SKM-1 treated with dmso at 0.1 percent for 144 hours (cell line): ENCODE measurements at regions not wholly inside any gene's neighbourhood (a gene's known extent, or its start where the extent isn't known, plus 50 kb on each side); places are given as distances from the start of the nearest gene placed in this dataset.
"Not testable (repeated sequence)": the region's sequence is repeated elsewhere in the genome, so short reads cannot be mapped to it uniquely, and the experiment has no call there.

ENCODE experiments used
- DNase-seq: peaks from one replicate; lab custom pipeline; 2025; ENCODE audit not compliant: unreplicated experiment; lab: John Stamatoyannopoulos, UW

DNA sequence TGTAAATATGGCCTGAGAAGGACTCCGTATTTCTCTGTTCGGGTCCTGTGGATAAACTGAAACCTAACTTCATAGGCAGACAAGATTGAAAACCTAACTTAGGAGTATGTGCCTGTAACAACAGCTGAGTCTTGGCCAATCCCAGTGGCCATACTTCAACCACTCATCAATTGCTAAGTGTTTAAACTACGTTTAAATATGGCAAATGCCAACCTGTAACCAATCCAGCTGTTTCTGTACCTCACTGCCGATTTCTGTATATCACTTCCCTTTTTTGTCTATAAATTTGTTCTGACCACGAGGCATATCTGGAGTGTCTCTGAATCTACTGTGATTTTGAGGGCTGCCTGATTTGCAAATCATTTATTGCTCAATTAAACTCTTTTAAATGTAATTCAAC is 272.3 kb downstream of the LPIN1 start:
- DNase-seq: not testable (repeated sequence)

DNA sequence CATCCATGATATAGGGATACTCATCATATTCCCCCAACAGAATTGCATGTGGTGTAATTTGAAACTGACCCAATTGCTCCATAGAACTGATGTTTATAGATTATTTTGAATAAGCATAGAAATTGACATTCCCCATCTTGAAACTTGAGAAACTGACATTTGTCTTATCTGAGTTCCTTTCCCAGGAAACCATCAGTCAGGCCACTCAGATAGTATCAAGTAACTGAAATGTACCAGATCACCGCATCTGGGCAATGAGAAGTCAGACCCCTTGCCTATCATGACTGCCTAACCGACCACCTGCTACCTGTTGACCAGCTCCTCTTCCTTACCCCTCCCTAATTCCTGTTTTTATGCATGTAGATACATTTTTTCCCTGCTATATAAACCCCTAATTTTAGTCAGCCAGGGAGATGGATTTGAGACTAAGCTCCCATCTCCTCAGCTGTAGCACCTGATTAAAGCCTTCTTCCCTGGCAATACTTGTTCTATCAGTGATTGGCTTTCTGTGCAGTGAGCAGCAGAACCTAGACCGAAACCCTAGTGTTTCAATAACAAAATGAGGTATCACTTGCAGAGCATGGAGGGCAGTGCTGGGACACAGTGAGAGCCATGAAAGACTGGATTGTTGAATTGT is 274.5 kb downstream of the LPIN1 start:
- no peak for DNase-seq

DNA sequence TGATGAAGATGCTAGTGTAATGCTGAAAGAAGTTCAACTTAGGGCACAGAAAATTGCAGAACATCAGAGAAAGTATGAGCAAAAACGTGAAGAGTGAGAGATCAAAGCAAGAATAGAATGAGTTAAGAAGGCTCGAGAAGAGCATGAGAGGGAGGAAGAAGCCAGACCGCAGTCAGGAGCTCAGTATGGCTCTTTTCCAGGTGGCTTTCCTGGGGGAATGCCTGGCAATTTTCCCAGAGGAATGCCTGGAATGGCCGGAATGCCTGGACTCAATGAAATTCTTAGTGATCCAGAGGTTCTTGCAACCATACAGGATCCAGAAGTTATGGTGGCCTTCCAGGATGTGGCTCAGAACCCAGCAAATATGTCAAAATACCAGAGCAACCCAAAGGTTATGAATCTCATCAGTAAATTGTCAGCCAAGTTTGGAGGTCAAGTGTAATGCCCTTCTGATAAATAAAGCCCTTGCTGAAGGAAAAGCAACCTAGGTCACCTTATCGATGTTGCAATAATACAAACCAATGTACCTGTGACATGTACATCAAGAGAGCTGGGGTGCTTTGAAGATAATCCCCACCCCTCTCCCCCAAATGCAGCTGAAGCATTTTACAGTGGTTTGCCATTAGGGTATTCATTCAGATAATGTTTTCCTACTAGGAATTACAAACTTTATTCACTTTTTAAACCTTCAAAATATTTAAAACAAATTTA is 277.9 kb downstream of the LPIN1 start:
- not testable (repeated sequence) for DNase-seq

DNA sequence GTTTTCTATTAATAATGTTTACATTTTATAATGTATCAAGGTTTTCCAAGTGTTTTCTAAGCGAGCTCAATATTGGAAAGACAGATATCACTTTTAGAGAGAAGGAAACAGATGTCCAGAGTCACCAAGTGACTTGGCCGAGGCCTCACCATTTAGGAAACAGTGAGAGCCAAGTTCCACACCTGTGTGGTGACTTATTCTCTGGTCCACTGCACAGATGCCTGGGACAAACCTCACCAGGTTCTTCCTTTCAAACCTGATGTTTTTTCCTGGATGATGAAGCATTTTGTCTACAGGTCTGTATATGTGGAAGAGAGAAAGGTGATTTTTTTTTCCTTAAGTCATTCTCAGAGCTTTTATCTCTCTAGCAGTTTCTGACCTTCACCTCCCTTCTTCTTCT is 280.7 kb downstream of the LPIN1 start:
- DNase-seq: no peak

DNA sequence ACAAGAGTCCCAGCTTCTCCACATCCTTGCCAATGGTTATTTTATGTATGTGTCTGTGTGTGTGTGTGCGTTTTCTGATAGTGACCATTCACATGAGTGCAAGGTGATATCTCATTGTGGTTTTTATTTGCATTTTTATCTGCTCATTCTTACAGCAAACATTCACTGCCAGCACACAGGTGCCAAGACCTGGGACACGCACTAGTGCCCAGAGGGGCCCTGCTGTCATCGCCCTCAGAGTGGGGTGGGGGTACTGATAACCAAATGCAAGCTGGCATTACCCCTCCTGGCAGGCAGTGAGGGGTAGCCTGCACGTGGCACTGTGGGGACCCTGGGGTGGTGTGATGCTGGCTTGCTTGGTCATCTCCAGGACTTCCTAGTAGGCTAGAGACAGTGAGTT is 285.4 kb downstream of the LPIN1 start:
- no peak for DNase-seq

DNA sequence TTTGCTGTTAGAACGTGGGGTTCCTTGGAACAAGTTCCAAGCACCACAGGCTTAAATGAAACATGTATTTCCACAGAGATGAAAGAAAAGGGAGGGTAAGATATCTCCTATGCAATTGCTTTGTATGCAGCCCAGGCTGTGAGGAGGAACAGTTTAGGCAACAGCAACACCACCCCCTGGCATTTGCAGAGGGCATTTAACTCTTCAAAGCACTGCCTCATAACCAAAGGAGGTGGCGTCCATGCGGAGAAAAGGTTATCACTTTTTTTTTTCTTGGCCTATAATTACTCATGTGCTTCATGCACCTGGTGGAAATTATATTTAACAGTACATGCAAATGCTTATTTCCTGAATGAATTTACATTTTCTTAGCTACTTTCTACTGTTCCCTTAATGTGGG is 286.0 kb downstream of the LPIN1 start:
- DNase-seq: no peak

DNA sequence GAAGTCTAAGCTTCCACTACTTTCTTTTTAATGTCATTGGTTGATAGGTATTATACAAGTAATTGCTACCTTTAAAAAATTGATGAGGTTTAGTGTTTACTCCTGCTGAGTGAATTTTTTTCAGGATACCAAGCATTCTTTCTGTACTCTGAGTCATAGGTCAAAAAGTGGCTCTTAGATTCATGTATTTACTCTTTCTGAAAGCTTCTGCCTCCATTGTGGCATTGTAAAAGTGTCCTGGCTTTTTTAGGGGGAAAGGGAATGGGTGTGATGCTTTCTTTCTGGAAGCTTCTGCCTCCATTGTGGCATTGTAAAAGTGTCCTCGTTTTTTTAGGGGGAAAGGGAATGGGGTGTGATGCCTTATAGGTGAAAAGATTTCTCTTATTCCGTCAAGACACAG is 286.5 kb downstream of the LPIN1 start:
- no peak for DNase-seq

DNA sequence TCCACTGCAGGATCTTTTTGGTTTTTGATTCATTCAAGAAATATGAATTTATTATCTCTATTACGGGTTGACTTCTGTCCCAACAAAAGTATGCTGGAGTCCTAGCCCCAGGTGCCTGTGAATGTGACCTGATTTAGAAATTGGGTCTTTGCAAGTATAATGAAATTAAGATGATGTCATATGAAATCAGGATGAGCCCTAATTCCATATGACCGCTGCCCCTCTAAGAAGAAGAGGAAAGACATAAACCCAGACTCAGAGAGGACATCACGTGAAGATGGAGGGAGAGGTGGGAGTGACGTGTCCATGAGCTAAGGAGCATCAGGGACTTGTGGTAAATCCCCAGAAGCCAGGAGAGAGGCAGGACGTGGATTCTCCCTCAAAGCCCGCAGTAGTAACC is 287.1 kb downstream of the LPIN1 start:
- DNase-seq: no peak

DNA sequence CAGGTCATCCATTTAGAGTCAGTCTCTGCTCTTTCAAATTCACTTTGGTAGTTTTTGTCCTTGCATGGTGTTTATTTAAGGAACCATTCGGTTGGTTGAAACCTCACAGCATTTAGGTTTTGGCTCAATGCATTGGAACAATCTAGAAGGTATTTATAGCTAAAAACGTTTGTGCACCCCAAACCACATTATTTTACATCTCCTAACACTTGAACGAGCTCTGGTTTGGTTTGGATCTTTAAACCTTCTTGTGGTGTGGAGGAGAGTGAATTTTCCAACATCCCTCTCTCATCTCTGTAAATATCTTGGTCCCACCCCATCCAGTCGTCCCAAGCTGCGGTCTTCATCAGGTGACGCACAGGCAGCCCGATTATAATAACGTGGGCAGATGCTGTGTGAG is 287.9 kb downstream of the LPIN1 start:
- DNase-seq: no peak

DNA sequence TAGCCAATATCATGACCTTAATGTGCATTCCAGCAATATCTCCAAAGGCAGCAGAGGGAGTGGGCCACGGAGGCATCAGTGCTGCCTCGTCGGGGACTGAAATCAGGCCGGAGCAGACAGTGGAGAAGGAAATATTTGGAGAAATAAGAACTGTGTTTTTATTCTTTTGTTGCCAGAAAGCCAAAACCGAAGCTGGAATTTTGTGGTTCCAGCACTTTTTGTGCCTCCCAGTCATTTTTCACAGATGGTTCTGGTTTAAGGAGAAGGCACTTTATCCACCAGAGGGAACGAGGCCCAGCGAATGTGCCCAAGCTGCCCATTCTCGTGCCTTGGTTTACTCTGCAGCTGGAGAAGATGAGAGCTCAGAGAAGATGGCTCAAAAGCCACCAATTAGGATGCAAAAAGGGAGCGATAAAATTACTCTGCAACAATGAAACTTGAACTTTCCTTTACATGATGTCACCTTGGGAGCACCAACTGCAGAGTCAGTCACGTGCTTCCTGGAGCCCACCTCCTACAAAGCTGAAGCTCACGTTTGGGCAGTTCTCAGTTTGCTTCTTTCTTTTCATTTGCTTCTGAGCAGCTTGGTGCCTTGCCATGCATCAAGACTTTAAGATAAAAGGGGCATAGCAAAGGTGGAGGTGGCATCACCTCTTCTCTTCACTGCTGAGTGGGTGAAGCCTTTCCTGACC is 288.7 kb downstream of the LPIN1 start:
- no peak for DNase-seq

DNA sequence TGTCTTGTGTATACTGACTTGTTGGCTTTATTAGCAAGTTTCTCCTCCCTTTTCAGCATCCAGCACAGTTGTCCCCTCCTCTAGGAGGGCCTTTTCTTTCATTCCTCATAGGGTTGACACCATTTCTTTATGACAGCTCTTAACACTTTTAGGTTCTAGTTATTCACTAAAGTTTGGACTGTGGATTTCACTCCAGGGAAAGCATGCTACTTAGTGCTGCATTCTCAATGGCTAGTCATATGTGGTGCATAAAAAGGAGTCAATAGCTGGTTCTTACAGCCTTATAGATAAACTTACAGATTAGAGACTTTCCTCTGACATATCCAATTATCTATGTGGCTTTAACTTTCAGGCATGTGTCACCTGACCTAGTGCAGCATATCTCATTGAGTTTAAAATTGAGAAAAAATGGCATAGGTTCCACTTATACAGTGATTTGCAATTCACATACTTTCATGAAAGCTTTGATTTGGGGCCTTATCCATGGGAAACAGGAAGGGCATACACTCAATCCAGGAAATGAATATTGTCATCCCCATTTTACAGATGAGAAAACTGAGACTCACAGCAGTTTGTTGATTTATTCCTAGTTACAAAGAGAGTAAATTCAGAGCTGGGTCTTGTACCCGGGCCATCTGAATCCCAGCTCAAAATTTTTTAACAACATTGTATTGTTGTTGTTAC is 289.7 kb downstream of the LPIN1 start:
- DNase-seq: no peak

DNA sequence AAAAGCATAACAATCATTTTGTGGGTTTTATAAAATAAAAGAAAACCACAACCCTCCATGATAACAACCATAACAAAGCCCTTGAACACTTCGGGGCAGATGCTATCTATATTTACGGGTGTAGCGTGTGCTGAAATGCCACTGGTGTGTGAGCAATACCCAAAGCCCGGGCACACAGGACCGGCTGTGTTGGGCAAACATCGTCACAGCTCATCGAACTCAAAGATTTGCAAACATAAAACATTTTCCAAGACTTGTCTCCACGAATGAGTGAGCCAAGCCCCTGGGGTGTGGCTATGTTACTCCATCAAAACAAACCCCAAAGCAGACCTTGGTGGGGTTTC is 290.2 kb downstream of the LPIN1 start:
- DNase-seq: no peak

DNA sequence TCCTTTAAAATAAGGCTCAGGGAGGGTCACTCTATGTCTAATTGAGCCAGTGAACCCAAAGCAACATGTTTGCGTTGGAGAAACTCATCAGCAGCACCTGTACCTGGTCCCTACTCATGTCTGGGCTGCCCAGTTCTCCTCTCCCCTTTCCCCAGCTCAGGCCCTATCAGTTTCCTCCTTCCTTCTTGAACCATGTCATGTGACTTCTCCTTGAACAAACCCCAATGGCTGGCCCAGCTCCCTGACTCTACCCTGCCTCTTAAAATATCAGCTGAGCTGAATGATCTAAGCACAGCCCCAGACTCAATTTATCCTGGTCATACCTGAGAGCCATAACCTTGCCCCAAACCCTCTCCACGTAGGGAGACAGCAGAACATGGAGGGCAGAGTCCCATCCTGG is 290.9 kb downstream of the LPIN1 start:
- no peak for DNase-seq

DNA sequence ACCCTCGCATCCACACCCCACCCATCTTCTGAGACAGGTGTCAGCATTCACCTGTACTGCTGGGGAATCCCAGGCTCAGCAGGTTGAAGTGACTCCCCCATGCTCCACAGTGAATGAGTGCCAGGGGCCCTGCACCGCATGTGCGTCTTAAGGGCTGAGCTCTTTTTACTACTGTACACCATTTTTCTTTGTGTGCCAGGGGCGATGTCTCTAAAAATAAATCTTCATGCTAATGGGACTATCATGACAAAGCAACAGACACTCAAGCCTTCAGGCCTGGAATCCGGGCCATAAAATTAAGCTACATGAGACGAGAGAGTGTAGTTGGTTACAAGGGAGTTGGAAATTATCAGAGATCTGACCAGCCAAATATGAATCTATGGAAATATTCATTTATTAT is 294.8 kb downstream of the LPIN1 start:
- no peak for DNase-seq

DNA sequence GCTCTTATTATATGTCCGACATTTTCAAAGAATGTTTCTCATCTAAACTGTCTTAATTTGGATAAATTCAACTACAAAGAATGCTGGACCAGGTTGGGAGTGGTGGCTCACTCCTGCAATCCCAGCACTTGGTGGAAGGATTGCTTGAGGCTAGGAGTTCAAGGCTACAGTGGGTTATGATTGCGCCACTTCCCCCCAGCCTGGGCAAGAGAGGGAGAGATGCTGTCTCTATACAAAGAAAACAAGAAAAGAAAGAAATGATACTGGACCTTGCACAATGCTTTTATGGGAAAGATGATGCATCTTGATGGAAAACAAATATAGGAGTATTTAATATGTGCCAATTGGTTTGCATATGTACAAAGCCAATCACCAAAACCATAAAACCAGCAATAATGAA is 296.7 kb downstream of the LPIN1 start:
- no peak for DNase-seq

DNA sequence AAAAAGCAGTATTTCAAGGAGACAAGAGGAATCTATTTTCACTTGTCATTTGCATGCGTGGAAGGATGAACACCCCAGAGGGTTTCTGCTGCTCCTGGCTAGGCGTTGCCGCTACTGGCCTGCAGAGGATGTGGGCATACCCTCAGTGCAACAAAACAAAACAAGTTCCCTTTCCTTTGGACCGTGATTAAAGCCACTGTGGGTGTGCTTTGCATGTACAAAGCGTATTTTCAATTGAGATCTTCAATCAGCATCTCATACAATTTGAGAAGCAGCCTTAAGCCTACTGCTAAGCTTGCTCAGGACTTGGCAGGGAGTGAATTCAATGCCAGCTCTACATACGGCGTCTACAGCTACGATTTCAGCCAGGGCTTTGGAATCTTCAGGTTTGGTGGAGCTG is 298.4 kb downstream of the LPIN1 start:
- DNase-seq: no peak

DNA sequence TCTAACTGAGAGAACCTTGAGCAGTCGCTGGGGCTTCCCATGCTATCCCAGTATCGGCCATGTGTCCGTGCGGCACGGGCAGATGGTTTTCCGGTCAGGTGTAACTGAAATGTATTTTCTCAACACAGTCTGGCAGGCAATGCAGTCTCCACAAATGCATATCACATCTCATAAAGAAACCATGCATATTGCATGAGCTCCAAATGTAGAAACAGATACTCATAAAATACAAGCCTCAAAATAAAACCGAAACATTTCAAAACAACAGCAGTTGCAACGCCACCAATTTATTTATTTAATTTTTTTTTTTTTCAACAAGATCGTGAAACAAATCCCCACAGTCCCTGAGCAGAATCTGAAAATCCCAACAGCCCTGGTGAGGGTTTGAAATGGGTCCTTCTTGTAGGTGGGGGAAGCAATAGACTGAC is 299.4 kb downstream of the LPIN1 start:
- DNase-seq: no peak

DNA sequence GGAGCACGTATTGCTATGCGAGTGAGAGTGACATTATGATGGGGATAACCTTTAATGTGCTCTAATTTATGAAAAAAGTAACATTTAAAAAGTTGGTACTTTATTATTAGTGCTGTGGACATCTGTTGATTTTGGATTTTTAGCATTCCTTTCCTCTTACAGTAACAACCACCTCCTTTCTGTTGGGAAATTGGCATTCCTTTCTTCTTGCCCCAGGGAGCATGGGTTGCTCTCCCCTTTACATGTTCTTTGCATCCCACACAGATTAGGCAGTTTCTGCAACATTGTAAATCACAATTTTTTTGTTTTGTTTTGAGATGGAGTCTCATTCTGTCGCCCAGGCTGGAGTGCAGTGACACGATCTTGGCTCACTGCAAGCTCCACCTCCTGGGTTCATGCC is 300.2 kb downstream of the LPIN1 start:
- no peak for DNase-seq

DNA sequence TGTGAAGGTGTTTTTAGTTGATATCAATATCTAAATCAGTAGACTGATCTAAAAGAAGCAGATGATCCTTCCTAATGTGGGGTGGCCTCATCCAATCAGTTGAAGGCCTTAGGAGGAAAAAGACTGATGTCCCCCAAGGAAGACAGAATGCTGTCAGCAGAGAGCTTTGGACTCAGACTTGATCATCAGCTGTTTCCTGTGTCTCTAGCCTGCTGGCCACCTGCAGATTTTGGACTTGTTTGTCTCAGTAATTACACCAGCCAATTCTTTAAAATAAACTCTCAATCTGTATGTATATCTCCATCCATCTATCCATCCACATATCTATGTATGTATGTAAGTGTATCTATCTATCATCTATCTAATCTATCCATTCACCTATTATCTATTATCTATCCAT is 301.3 kb downstream of the LPIN1 start:
- no peak for DNase-seq

DNA sequence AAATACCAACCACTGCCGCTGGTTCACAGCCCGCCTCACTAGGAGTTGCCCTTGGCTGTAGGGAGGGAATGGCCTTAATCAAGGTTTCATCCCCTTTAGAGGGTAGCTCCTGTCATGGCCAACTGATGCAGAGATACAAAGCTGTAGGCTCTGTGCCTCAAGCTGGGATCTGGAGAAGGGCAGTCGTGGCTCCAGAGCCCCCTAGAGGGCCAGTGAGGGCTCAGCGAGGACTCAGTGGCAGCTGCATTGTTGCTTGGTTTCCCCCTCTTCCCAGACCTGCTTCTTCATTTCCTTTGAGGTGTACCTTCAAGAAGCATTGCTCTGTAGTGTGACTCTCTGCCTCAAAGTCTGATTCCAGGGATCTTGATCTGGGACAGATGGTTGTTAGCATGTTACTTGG is 302.1 kb downstream of the LPIN1 start:
- DNase-seq: no peak

DNA sequence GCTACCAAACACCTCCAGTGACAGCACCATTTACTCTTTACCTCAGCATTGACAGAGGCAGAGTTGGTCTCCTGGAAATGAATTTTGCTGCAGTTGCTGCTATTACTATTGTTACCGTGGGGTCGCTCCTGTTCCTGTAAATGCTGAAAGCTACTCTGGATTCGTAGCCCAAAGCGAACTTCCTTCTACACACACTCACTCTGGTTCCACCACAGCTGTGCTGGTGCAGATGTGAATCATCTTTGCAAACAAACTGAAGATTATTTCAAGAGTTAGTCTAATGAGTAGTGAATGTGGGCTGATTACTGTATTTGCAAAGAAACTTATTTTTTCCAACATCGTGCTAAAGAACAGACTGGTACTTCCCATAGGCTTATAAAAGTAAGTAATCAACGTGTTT is 304.0 kb downstream of the LPIN1 start:
- DNase-seq: no peak

DNA sequence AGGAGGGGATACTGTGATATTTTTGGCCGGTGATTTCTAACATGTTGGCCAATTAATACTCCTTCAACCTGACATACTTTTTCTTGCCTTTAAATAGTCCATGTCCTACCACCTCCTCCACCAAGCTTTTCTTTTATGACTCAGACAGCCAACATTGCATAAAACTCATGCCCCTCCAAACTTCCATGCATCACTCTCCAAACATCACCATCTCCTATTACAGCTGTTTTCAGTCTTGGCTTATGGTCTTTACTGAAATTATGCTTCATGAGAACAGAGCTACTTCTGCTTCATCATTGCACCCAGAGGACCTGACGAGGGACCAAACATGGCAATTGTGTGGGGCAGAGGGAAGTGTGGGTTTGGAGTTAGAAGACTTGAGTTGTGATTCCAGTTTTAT is 305.4 kb downstream of the LPIN1 start:
- no peak for DNase-seq
